ENCODE measurements at regions not wholly inside any gene's neighbourhood (a gene's known extent, or its start where the extent isn't known, plus 50 kb on each side); places are given as distances from the start of the nearest gene placed in this dataset.
"Not testable (repeated sequence)": the region's sequence is repeated elsewhere in the genome, so short reads cannot be mapped to it uniquely, and the experiment has no call there.

- no peaks in the 10 kb centered on the region for H3K36me3 ChIP-seq
- no peaks in the 10 kb centered on the region for H3K27me3 ChIP-seq (ENCODE audit: insufficient read depth, low read depth, severe bottlenecking)
- no peak for TF ChIP-seq CTCF (IDR thresholded peaks at IDR 0.05; ENCODE audit: low read depth, low read length)
- no peak overlapping the region for H3K4me3 ChIP-seq (ENCODE audit: low read depth, low read length)
- H3K9me3 ChIP-seq (ENCODE audit: severe bottlenecking): peaks cover 3% of the 10 kb centered on the region
- no peak overlapping the region for H3K27ac ChIP-seq
- no peak for DNase-seq
Measured at GRCh38 chr3:184496933-184497332, 64.7 kb upstream of the EPHB3 start.

- no peak overlapping the region for H3K4me3 ChIP-seq (ENCODE audit: low read depth, low read length)
- H3K9me3 ChIP-seq (ENCODE audit: severe bottlenecking): peaks cover 7% of the 10 kb centered on the region
- no peak for TF ChIP-seq CTCF (IDR thresholded peaks at IDR 0.05; ENCODE audit: low read depth, low read length)
- no peak for DNase-seq
- no peaks in the 10 kb centered on the region for H3K27me3 ChIP-seq (ENCODE audit: insufficient read depth, low read depth, severe bottlenecking)
- no peaks in the 10 kb centered on the region for H3K36me3 ChIP-seq
- H3K27ac ChIP-seq: no peak overlapping the region
Measured at GRCh38 chr3:184497804-184498203, 63.8 kb upstream of the EPHB3 start.

GRCh38 chr3:184498986-184499606 lies 62.5 kb upstream of the EPHB3 start:
- H3K36me3 ChIP-seq: no peaks in the 10 kb centered on the region
- DNase-seq: no peak
- H3K27ac ChIP-seq: no peak overlapping the region
- H3K9me3 ChIP-seq (ENCODE audit: severe bottlenecking): peaks cover 7% of the 10 kb centered on the region
- no peaks in the 10 kb centered on the region for H3K27me3 ChIP-seq (ENCODE audit: insufficient read depth, low read depth, severe bottlenecking)
- no peak for TF ChIP-seq CTCF (IDR thresholded peaks at IDR 0.05; ENCODE audit: low read depth, low read length)
- no peak overlapping the region for H3K4me3 ChIP-seq (ENCODE audit: low read depth, low read length)

- Histone ChIP-seq H3K36me3 (no peaks in the 10 kb centered on the region), H3K4me3 (ENCODE audit: low read depth, low read length) (no peak overlapping the region)
- no peak for DNase-seq
Measured at GRCh38 chr3:184500344-184500923, 61.2 kb upstream of the EPHB3 start.

GRCh38 chr3:184502123-184502667 lies 59.4 kb upstream of the EPHB3 start:
- no peak for DNase-seq
- TF ChIP-seq CTCF (IDR thresholded peaks at IDR 0.05; ENCODE audit: low read depth, low read length): no peak
- peaks cover 7% of the 10 kb centered on the region for H3K9me3 ChIP-seq (ENCODE audit: severe bottlenecking)

More at GRCh38 chr3:184500344-184500923, 61.2 kb upstream of the EPHB3 start:
- Histone ChIP-seq H3K9me3 (ENCODE audit: severe bottlenecking) (peaks cover 7% of the 10 kb centered on the region), H3K27ac (no peak overlapping the region), H3K27me3 (ENCODE audit: insufficient read depth, low read depth, severe bottlenecking) (no peaks in the 10 kb centered on the region)
- no peak for TF ChIP-seq CTCF (IDR thresholded peaks at IDR 0.05; ENCODE audit: low read depth, low read length)

GRCh38 chr3:184502841-184503240 lies 58.7 kb upstream of the EPHB3 start:
- H3K36me3 ChIP-seq; H3K4me3 ChIP-seq (ENCODE audit: low read depth, low read length); H3K27me3 ChIP-seq (ENCODE audit: insufficient read depth, low read depth, severe bottlenecking); DNase-seq; H3K27ac ChIP-seq; H3K9me3 ChIP-seq (ENCODE audit: severe bottlenecking): not testable (repeated sequence)

More at GRCh38 chr3:184502123-184502667, 59.4 kb upstream of the EPHB3 start:
- Histone ChIP-seq H3K27me3 (ENCODE audit: insufficient read depth, low read depth, severe bottlenecking) (no peaks in the 10 kb centered on the region), H3K27ac (no peak overlapping the region), H3K4me3 (ENCODE audit: low read depth, low read length) (no peak overlapping the region), H3K36me3 (no peaks in the 10 kb centered on the region)

Measured in WERI-Rb-1 (cell line).